DND-41 (cell line): ENCODE measurements at regions not wholly inside any gene's neighbourhood (a gene's known extent, or its start where the extent isn't known, plus 50 kb on each side); places are given as distances from the start of the nearest gene placed in this dataset.
A peak's percentile ranks its signal among the peaks of the same experiment; 100 is the strongest.
"Not testable (repeated sequence)": the region's sequence is repeated elsewhere in the genome, so short reads cannot be mapped to it uniquely, and the experiment has no call there.

Experiments
- CTCF ChIP-seq: IDR thresholded peaks from 2 replicates; pipeline ENCODE4 v1.5.1; 2012; ENCODE audit warnings: borderline replicate concordance, low read length, moderate library complexity, mild to moderate bottlenecking; ENCODE audit not compliant: poor library complexity, severe bottlenecking; ENCODE audit errors: extremely low read depth
- EZH2 ChIP-seq: IDR thresholded peaks from 3 replicates; pipeline ENCODE4 v1.6.1; 2012; ENCODE audit warnings: borderline replicate concordance, low read depth, mild to moderate bottlenecking, moderate library complexity, low read length, inconsistent platforms; ENCODE audit not compliant: severe bottlenecking

- peak; percentile 96 for TF ChIP-seq CTCF
- TF ChIP-seq EZH2 = not testable (repeated sequence)
Observed at GRCh38 chr11:128031538-128032134, 555.7 kb downstream of the ETS1 start.
